Endothelial cell (in vitro differentiated cells): ENCODE measurements at regions not wholly inside any gene's neighbourhood (a gene's known extent, or its start where the extent isn't known, plus 50 kb on each side); places are given as distances from the start of the nearest gene placed in this dataset.

Experiments
- DNase-seq: peaks from one replicate; pipeline ENCODE4 v3.0.0; 2021; ENCODE audit warnings: low spot score
- H3K27ac Mint-ChIP-seq: one replicate; pipeline ENCODE4 v1.8.0; 2021; ENCODE audit warnings: mixed read lengths, inconsistent platforms; ENCODE audit not compliant: unreplicated experiment
- H3K27me3 Mint-ChIP-seq: one replicate; pipeline ENCODE4 v1.8.0; 2021; ENCODE audit warnings: mild to moderate bottlenecking, moderate library complexity, mixed read lengths, inconsistent platforms; ENCODE audit not compliant: unreplicated experiment
- H3K36me3 Mint-ChIP-seq: one replicate; pipeline ENCODE4 v1.8.0; 2021; ENCODE audit warnings: mild to moderate bottlenecking, low read depth, mixed read lengths, inconsistent platforms; ENCODE audit not compliant: unreplicated experiment
- H3K4me1 Mint-ChIP-seq: one replicate; pipeline ENCODE4 v1.8.0; 2021; ENCODE audit warnings: mild to moderate bottlenecking, mixed read lengths, inconsistent platforms; ENCODE audit not compliant: unreplicated experiment
- H3K4me3 Mint-ChIP-seq: one replicate; pipeline ENCODE4 v1.8.0; 2021; ENCODE audit warnings: mild to moderate bottlenecking, mixed read lengths, inconsistent platforms; ENCODE audit not compliant: unreplicated experiment
- H3K9me3 Mint-ChIP-seq: one replicate; pipeline ENCODE4 v1.8.0; 2021; ENCODE audit warnings: mixed read lengths, inconsistent platforms; ENCODE audit not compliant: unreplicated experiment
- TF ChIP-seq, protein P1 (sequence below): fragments of 200-600 bp; sonication (generic); IDR thresholded peaks from one replicate; pipeline ENCODE4 v1.5.0; 2021; ENCODE audit warnings: antibody characterized with exemption; ENCODE audit not compliant: unreplicated experiment

DNA sequence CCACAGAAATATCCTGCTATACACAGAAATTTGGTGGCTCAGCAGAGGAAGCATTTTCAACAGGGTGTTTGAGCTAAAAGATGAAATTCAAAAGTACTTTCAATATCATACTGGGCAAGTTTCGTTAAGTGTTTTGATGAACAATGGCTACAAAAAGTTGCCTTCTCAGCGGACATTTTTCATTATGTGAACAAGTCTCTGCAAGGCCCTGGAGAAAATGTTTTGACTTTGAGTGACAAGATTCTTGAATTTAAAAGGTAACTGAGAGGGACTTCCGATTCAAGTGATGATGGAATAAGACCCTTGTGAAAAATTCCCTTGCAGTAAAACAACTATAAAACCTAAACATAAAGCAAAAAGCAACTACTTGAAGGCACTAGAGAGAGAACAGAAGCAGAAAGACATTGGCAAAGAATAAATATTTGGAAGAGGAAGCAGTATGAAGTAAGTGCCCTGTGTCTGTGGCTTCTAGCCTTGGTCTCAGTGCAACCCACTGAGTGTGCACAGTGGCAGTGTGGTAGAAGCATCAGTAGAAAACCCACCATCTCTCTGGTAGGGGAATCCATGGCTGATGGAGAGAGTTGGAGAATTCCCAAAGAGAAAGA lies 62.5 kb upstream of the NAMPT start:
- Mint-ChIP-seq H3K27ac (no peak overlapping the region), H3K27me3 (no peaks in the 10 kb centered on the region), H3K4me3 (no peak overlapping the region), H3K9me3 (no peaks in the 10 kb centered on the region), H3K4me1 (no peaks in the 10 kb centered on the region), H3K36me3 (peaks cover 7% of the 10 kb centered on the region)
- DNase-seq, result no peak
- TF ChIP-seq, protein P1, sequence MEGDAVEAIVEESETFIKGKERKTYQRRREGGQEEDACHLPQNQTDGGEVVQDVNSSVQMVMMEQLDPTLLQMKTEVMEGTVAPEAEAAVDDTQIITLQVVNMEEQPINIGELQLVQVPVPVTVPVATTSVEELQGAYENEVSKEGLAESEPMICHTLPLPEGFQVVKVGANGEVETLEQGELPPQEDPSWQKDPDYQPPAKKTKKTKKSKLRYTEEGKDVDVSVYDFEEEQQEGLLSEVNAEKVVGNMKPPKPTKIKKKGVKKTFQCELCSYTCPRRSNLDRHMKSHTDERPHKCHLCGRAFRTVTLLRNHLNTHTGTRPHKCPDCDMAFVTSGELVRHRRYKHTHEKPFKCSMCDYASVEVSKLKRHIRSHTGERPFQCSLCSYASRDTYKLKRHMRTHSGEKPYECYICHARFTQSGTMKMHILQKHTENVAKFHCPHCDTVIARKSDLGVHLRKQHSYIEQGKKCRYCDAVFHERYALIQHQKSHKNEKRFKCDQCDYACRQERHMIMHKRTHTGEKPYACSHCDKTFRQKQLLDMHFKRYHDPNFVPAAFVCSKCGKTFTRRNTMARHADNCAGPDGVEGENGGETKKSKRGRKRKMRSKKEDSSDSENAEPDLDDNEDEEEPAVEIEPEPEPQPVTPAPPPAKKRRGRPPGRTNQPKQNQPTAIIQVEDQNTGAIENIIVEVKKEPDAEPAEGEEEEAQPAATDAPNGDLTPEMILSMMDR, result no peak

GRCh38 chr7:106346678-106347217 lies 62.0 kb upstream of the NAMPT start:
- H3K9me3 Mint-ChIP-seq, result peaks cover 3% of the 10 kb centered on the region
- H3K4me3 Mint-ChIP-seq, result no peak overlapping the region
- no peaks in the 10 kb centered on the region for H3K27me3 Mint-ChIP-seq
- no peak for DNase-seq
- TF ChIP-seq, protein P1, result no peak
- peaks cover 13% of the 10 kb centered on the region for H3K36me3 Mint-ChIP-seq
- no peak overlapping the region for H3K27ac Mint-ChIP-seq
- H3K4me1 Mint-ChIP-seq, result no peaks in the 10 kb centered on the region

DNA sequence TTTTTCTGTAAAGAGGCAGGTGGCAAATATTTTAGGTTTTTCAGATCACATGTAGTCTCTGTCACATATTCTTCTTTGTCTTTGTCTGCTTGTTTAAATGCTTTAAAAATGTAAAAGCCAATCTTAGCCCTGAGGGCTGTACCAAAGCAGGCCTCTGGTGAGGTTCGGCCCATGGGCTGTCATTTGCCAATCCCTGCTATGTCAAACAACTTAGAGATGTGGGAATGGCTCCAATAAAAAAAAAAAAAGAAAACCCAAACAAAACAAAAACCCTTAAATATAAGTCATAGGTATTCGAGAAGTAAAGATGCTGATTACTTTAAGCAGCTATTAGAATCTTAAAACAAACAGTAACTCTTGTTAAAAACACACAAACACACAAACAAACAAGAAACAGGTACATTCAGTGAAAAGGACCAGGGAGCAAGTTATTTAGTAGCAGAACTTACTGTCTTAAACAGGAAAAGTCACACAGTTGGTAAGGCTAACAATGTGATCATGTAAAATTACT lies 61.4 kb upstream of the NAMPT start:
- Mint-ChIP-seq H3K36me3 (peaks cover 14% of the 10 kb centered on the region), H3K27me3 (no peaks in the 10 kb centered on the region), H3K4me1 (no peaks in the 10 kb centered on the region), H3K27ac (no peak overlapping the region), H3K4me3 (no peak overlapping the region), H3K9me3 (peaks cover 6% of the 10 kb centered on the region)
- TF ChIP-seq, protein P1, result no peak
- no peak for DNase-seq

GRCh38 chr7:106345421-106346166 lies 60.8 kb upstream of the NAMPT start:
- no peaks in the 10 kb centered on the region for H3K27me3 Mint-ChIP-seq
- H3K36me3 Mint-ChIP-seq, result peaks cover 14% of the 10 kb centered on the region
- H3K27ac Mint-ChIP-seq, result no peak overlapping the region
- peaks cover 6% of the 10 kb centered on the region for H3K9me3 Mint-ChIP-seq
- TF ChIP-seq, protein P1, result no peak
- H3K4me1 Mint-ChIP-seq, result no peaks in the 10 kb centered on the region
- DNase-seq, result no peak
- H3K4me3 Mint-ChIP-seq, result no peak overlapping the region

GRCh38 chr7:106344861-106345260 lies 60.1 kb upstream of the NAMPT start:
- peaks cover 17% of the 10 kb centered on the region for H3K36me3 Mint-ChIP-seq
- H3K27ac Mint-ChIP-seq, result no peak overlapping the region
- no peak overlapping the region for H3K4me3 Mint-ChIP-seq
- H3K9me3 Mint-ChIP-seq, result peaks cover 6% of the 10 kb centered on the region
- DNase-seq, result no peak
- TF ChIP-seq, protein P1, result no peak
- no peaks in the 10 kb centered on the region for H3K27me3 Mint-ChIP-seq
- no peaks in the 10 kb centered on the region for H3K4me1 Mint-ChIP-seq
